GM19240 (cell line): ENCODE measurements at regions not wholly inside any gene's neighbourhood (a gene's known extent, or its start where the extent isn't known, plus 50 kb on each side); places are given as distances from the start of the nearest gene placed in this dataset.

ENCODE experiments used
- DNase-seq: peaks from one replicate; pipeline ENCODE4 v3.0.0; 2011; ENCODE audit warnings: low spot score; ENCODE audit not compliant: insufficient read length

DNA sequence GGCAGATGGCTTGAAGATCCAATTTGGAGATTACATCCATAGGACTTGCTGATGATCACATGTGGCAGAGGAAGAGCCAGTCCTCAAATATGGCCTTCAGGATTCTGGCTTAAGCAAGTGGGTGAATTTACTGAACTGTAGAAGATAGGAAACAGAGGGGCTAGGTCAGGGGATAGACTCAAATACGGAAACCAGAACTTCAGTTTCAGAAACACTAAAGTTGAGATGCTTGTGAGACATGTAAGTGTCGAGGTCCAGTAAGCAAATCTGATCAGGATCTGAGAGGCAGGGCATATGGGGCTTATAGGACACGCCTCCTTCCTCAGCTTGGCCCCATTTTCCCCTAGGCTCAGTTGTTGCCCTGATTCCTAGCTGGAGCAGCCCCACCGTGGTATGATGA, 107.7 kb downstream of the LBH start:
- peak; percentile 61 for DNase-seq

DNA sequence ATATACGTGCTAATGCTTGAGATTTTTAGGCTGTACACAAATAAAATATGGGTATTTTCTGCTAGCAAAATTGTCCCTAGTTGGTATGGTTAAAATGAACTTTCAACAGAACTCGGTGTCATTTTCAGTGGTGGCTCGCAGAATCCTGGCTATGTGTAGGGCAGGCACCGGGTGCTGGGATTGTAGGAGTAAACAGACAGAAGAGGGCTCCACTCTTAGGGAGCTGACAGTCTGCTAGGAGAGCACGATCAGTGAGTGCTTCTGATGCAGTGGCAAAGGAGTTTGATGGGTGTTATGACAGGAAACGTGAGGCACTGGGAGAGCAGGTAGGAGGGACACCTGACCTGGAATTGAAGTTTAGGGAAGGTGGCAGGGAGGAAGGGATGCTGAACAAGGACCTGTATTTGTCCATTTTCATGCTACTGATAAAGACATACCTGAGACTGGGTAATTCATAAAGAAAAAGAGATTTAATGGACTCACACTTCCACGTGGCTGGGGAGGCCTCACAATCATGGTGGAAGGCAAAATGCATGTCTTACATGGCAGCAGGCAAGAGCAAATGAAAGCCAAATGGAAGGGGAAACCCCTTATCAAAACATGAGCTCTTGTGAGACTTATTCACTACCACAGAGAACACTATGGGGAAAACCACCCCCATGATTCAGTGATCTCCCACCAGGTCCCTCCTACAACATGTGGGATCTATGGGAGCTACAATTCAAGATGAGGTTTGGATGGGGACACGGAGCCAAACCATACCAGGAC, 105.4 kb upstream of the LCLAT1 start:
- no peak for DNase-seq

DNA sequence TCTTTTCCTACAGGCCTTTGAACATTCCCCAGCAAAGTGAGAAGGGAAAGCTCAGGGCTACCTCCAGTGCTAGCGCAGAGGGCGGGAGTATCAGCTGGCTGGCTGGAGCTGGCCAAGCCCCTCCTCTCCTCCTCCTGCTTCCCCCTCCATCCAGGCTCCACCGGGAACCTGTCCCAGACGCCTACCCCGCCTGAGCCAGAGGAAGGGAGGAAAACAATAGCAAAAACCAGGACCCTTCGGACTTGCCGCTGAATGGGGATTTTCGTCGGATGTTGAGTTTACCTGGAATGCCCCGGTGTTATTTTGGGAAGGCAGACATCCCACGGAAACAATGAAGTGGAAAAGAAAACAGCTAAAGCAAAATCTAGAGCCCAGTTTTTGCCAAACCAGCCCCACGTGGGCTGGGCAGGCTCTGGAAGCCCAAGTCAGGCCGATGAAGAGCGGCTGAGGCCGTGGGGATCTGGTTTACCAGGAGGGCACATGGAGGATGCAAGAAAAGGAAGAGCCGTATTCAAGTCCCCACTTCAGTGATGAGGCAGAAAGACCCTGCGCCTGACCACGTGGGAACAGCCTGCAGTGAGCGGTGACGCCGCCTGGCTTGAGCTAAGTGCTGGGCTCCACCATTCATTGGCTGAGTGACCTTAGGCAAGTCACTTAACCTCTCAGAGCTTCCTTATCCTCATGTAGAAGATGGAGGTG, 100.4 kb upstream of the LCLAT1 start:
- DNase-seq, result no peak

DNA sequence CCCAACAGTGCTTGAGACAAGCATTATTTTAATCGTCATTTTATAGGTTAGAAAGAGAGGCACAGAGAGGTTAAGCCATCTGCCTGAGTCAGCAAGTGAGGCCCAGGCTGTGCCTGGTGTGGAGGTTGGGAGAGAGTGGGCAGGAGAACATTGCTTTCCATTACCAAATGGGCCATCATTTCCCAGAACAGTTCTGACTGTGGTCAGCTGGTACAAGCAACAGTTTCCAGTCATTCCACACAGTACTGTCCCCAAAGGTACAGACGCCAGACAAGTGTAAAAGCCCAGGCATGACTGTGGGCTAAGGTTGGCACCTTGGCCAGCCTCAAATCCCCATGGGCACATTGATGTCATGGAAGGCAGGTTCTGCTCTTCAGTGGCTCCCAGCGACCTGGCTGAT, 98.2 kb upstream of the LCLAT1 start:
- no peak for DNase-seq

DNA sequence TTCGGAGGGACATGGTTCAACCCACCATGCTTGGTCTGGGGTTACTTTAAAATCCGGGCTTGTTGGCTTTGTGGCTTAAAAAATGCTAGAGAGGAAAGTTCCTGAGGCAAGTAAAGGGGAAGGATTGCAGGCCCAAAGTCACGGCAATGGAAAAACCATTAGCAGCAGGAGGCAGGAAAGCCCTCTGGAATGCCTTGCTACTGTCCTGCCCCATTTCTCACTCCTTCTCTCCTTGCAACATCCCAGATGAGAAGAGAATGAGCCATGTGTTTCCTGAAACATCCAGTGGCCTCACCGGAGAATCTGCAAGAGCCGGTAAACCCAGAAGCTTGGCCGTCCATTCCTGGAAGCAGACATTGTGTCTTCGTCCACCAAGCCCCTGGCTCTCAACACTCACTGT, 97.4 kb upstream of the LCLAT1 start:
- DNase-seq, result no peak

DNA sequence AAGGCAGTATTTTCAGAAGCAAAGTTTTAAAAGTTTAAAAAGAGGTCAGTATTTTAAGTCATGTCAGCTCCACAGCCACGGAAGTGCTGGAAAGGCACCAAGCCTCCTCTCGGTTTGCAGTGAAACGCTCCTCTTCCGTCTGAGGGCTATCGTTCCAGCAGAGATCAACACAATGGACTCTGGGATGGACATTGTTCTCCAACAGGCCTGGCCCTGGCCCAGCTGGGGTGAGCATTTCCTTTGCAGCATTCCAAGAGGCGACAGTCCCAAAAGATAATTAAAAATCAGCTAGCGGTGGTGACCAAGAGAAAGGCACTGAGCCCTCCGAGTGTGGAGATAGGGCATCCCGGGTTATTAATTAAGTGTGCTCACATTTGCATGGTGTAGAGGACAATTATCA, 95.9 kb upstream of the LCLAT1 start:
- DNase-seq, result no peak

DNA sequence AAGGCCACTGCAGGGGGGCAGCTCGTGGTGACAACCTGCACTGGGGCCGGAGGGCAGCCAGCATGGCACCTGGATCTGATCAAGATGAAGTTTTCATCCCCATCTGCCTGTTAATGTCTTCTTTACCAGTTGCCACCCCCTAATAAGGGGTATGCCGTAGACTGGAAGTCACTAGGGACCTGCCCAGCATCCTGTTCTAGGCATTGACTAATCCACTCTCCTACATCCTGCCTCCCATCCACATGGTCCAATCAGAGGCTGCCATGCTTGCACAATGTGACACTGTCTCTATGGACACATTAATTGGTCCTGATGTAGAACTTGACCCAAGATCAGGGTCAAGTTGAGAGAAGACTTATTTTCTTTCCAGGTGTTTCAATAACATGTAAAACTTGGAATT, 95.1 kb upstream of the LCLAT1 start:
- DNase-seq, result no peak

DNA sequence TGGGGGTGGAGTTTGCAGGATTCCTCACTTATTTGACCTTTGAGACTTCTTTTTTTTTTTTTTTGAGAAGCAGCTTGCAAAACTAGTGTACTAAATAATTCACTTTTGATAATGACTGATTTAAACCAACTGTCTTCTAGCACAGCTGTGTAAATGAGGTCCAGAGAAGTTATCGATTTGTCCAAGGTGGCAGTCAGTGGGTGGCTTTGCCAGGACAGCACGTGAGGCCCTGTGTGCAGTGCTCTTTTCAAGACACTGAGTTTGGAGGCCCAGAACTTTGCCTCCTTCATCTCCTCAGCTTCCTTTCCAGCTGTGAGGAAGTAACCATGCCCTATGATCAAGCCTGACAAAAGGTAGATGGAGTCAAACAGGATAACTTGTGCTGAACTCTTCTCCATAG, 92.9 kb upstream of the LCLAT1 start:
- no peak for DNase-seq

DNA sequence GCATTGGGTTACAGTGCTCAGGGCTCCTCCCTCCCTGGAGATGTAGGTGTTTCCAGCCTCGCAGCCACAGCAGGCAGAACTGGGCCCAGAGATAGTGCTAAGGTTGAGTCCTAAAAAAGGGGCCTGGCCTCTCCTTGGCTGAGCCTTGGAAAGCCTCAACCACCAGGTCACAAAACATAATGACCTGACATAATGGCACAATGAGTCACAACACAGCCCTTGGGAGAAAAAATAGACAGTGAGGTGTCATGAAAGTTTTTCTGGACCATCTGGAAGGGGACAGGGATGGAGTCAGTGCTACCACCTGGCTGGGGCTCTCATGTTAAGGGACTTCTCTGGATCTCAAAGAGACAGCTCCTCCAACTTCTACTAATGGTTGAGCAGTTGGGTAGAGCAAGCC, 92.4 kb upstream of the LCLAT1 start:
- no peak for DNase-seq

DNA sequence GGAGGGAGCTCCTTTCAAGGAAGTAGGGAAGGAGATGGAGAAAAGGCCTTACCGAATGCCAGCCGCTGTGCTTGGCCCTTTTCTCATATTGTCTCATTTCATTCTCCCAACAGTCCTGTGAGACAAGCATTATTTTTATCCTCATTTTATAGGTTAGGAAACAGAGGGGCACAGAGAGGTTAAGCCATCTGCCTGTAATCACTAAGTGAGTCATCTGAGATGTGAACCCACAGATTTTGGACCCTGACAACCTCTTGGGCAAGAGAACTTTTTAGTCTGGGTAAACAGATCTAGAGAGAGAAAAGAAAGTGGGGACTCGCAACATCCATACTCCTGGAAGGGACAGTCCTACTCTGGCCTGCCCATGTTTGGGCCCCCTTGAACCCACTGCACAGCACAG, 91.7 kb upstream of the LCLAT1 start:
- no peak for DNase-seq

DNA sequence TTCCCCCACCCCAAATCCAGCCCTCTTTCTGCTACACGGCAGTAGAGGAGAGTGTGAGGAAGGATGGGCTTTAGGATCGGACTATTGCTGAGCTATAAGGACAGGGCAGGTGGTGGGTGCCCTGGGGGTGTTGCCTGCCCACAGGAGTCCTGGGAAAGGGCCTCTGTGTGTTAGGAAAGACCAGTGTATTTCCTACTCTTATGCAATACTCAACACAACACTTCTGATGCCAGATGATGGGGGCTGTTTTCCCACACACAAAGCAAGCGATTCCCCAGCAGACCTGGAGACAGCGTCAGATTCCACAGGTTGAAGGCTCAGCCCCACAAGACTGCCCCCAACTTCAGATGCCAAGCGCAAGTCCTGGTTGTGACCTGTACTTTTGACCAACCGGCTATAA, 91.0 kb upstream of the LCLAT1 start:
- no peak for DNase-seq

DNA sequence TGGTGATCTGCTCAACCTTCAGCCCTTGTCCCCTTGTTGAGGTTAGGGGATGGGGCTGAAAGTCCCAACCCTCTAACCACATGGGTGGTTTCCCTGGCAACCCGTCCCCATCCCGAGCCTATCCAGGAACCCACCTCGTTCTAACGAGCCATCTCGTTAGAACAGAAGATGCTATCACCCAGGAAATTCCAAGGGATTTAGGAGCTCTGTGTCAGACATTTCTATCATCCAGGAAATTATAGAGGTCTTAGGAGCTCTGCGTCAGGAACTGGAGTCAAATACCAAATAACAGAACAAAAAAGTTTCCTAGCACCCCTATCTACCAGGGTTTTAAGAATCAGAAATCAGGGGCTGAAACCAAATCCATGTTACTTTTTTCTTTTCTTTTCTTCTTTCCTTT, 90.3 kb upstream of the LCLAT1 start:
- no peak for DNase-seq

DNA sequence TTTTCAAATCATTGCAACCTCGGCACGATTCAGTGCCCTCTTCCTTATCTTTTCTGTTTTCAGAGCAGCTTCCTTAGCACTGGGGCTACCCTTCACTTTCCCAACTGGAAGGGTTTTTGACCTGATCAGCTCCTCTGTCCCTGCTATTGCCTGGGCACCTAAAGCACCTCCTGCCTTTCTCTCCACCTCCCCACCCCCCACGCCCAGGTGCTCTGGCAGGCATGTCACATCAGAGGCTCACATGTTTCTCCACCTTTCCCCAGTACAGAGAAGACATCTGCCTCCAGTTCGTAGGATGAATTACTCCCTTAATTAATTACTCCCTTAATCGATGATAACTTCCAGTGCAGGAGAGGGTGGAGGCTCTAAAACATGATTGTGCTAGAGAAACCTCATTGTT, 88.7 kb upstream of the LCLAT1 start:
- no peak for DNase-seq

DNA sequence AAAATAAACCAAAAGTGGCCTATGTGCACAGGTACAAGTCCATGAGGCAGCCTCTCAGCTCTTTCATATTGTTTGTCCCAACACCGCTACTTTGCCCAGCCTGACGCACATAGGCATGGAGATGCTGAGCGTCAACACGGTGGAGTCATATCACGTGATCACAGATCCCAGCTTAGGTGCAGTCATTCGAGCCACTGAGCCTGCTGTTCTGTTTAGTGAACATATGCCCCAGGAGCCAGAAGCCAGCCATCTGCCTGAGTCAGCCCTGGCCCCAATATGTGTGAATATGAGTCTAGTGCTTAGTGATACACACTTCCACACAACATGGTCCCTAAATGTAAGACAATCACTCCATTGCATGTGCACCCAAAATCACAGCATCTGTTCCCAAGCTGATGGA, 88.2 kb upstream of the LCLAT1 start:
- no peak for DNase-seq

DNA sequence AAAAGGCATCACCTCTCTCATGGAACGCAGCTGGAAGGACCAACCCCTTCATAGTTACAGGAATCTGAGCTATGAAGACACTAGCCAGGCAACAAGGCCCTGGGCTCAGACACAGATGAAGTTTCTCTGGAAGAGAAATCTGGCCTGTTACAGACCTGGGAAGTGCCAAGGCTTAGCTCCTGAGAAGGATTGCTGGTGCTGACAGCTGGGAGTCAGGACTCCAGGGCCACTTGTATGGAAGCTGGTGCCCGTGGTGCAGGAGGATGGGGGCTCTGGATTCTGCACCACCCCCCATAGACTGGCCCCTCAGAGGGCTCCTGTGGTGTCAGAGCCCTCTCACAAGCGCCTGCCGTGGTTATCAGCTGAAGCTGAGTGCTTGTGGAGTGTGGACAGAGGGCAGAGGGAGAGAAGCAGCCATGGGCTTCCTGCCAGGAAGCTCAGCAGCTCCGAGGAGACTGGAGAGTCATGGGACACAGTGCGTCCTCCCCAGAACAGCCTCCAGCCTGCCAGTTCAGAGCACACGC, 87.3 kb upstream of the LCLAT1 start:
- no peak for DNase-seq

DNA sequence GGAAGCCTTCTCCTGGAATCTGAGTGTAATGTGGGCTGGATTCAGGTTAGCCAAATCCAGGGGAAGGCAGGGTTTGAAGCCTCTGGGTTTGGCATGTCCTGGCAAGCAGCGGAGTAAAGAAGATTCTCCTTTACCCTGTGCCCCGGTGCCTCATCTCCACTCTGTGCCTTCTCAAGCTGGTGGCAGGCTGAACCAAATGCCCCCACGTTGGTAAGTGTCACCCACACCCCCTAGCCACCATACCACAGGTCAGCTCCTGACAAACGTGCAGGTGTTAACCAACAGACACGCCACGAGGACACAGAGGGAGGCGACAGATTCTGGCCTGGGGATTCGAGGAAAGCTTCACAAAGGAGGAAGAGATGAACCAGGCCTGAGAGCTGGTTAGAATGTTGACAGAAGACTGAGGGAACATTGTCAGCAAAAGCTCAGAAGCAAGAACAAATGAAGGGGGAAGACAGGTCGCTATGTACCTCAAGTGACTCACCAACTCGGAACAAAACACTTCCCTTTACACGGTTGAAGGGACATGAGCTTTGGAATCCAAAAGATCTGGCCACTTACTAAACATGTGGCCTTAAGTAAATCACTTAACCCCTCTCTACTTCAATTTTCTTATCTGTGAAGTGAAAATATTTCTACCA, 85.2 kb upstream of the LCLAT1 start:
- no peak for DNase-seq

DNA sequence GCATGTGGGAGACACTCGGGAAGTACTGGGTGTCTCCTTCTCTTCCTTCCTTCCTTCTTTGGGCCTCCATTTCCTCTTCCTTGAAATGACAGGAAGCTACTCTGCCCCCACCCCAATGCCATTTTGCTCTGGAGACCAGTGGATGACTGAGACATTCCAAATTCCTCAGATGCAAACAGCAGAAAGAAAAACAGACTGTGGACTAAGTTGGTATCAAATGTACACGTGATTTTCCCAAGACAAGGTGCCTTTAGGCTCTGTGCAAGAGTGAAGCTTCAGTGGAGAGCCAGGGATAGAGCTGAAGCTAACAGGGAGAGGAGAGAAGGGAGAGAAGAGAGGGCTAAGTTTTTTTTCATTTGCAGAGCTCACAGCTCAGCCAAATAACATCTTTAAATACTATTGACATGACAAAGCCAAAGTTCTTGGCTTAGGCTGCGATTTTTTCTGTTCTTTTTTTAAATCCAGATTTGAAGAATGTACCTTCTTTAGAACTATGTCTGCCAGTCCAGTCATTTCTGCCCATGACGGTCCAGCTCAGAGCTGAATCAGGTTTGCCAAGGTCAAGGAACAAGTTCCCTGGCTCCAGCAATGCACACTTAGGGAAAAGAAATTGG, 84.5 kb upstream of the LCLAT1 start:
- DNase-seq, result no peak

DNA sequence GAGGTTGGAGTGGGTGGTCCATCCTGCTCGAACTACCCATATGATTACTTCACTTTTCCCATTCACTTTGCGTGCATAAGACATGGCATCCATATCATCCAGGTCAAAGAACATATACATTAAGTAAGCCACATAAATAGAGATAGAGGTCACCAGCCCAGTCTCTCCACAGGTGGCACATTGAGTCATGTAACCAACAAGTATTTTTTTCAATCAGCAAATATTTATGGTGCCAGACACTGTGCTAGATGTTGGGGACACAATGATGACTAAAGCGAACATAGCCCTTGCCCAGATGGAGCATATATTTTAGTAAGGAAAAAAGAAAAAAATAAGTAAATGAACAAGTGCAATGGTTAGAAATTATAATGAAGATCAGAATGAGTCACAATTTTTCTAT, 83.6 kb upstream of the LCLAT1 start:
- DNase-seq, result no peak

DNA sequence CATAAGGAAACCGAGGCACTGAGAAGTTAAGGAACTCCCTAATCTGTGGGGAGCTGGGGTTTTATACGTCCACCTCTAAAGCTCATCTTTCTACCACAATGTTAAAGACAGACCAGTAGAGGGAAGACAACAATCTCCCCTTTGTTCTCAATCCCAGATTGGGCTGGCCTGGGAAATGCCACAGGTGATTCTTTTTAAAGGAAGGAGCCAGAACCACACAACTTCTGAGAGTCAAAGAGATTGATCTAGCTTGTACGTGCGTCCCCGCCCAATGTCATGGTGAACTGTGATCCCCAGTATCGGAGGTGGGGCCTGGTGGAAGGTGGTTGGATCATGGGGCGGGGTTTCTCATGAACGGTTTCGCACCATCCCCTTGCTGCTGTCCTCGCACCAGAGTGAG, 81.8 kb upstream of the LCLAT1 start:
- no peak for DNase-seq

DNA sequence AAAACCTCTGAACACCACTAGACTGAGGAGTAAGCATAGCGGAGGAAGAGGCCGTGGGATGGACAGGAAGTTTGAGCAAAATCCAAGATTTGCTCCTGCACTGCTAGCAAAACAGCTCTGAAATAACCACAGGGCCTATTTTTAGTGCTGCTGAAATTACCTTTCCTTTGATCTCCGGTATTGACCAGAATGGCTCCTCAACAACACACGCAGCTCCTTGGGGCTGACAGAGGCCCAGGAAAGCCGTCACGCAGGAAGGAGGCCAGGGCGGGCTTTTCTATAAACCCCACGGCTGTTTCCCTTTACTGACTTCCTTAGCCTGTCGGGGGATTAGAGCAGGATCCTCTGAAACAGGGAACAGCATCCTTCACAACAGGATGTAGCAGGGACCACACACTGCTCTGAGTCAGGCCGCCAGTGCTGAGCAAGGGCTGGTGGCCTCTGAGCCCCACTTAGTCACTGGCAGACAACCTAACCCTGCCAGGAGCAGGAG, 80.8 kb upstream of the LCLAT1 start:
- no peak for DNase-seq

DNA sequence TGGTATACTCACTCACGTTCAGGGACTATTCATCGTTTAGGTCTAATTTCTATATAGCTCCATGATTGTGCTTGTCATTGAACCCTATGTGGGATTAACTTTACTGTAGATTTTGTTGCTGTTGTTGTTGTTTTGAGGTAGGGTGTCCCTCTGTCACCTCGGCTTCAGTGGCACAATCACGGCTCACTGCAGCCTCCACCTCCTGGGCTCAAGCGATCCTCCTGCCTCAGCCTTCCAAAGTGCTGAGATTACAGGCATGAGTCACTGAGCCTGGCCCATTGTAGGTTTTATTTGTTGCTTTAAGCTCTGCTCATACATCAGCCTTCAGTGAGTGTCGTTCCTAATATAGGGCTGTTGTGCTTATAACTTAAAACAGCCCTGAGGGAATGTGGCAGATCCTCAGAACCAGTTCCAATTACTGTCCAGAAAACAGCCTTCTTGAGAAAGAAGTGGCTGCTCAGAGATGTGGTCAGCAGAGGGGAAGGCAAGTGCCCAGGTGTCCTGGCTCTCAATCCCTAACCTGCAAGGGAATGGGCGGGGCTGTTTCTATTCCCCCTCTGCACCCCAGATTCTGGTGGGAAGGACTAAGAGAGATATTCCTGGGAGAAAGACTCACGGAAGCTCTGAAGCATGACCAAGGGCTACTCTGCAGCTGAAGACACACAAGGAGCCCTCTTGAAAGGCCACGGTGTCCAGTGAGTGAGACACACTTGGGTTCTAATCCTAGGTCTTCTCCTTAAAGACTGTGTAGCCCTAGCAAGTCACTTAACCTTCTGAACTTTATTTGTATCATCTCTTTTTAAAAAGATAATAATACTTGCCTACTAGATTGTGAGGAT, 79.6 kb upstream of the LCLAT1 start:
- no peak for DNase-seq
